ENCODE measurements at regions not wholly inside any gene's neighbourhood (a gene's known extent, or its start where the extent isn't known, plus 50 kb on each side); places are given as distances from the start of the nearest gene placed in this dataset.
"Not testable (repeated sequence)": the region's sequence is repeated elsewhere in the genome, so short reads cannot be mapped to it uniquely, and the experiment has no call there.

GRCh38 chr2:35820391-35820790 is 535.2 kb upstream of the CRIM1 start:
- Histone ChIP-seq H3K4me3 (no peak overlapping the region), H3K27ac (no peak overlapping the region)
- TF ChIP-seq CTCF (IDR thresholded peaks at IDR 0.05): no peak
- DNase-seq (ENCODE audit: low spot score): no peak

GRCh38 chr2:35819033-35819432 is 536.5 kb upstream of the CRIM1 start:
- no peak for DNase-seq (ENCODE audit: low spot score)
- Histone ChIP-seq H3K27ac (no peak overlapping the region), H3K4me3 (no peak overlapping the region)
- TF ChIP-seq CTCF (IDR thresholded peaks at IDR 0.05): no peak

GRCh38 chr2:35818359-35818758 is 537.2 kb upstream of the CRIM1 start:
- not testable (repeated sequence) for H3K4me3 ChIP-seq; H3K27ac ChIP-seq; DNase-seq (ENCODE audit: low spot score)

- H3K27ac ChIP-seq; H3K4me3 ChIP-seq; DNase-seq (ENCODE audit: low spot score): not testable (repeated sequence)
Observed at GRCh38 chr2:35814597-35814996, 541.0 kb upstream of the CRIM1 start.

- TF ChIP-seq CTCF (IDR thresholded peaks at IDR 0.05): no peak
- no peak for DNase-seq (ENCODE audit: low spot score)
- Histone ChIP-seq H3K27ac (no peak overlapping the region), H3K4me3 (no peak overlapping the region)
Observed at GRCh38 chr2:35803126-35803525, 552.5 kb upstream of the CRIM1 start.

- Histone ChIP-seq H3K27ac (no peak overlapping the region), H3K4me3 (no peak overlapping the region)
- DNase-seq (ENCODE audit: low spot score): no peak
- no peak for TF ChIP-seq CTCF (IDR thresholded peaks at IDR 0.05)
Observed at GRCh38 chr2:35794796-35795450, 560.7 kb upstream of the CRIM1 start.

- no peak for TF ChIP-seq CTCF (IDR thresholded peaks at IDR 0.05)
- Histone ChIP-seq H3K27ac (no peak overlapping the region), H3K4me3 (no peak overlapping the region)
- DNase-seq (ENCODE audit: low spot score): no peak
Observed at GRCh38 chr2:35790292-35790691, 565.3 kb upstream of the CRIM1 start.

GRCh38 chr2:35788543-35788942 is 567.0 kb upstream of the CRIM1 start:
- no peak for TF ChIP-seq CTCF (IDR thresholded peaks at IDR 0.05)
- DNase-seq (ENCODE audit: low spot score): no peak

More at GRCh38 chr2:35788543-35788942, 567.0 kb upstream of the CRIM1 start:
- Histone ChIP-seq H3K27ac (no peak overlapping the region), H3K4me3 (no peak overlapping the region)
